ENCODE measurements at regions not wholly inside any gene's neighbourhood (a gene's known extent, or its start where the extent isn't known, plus 50 kb on each side); places are given as distances from the start of the nearest gene placed in this dataset.

DNA sequence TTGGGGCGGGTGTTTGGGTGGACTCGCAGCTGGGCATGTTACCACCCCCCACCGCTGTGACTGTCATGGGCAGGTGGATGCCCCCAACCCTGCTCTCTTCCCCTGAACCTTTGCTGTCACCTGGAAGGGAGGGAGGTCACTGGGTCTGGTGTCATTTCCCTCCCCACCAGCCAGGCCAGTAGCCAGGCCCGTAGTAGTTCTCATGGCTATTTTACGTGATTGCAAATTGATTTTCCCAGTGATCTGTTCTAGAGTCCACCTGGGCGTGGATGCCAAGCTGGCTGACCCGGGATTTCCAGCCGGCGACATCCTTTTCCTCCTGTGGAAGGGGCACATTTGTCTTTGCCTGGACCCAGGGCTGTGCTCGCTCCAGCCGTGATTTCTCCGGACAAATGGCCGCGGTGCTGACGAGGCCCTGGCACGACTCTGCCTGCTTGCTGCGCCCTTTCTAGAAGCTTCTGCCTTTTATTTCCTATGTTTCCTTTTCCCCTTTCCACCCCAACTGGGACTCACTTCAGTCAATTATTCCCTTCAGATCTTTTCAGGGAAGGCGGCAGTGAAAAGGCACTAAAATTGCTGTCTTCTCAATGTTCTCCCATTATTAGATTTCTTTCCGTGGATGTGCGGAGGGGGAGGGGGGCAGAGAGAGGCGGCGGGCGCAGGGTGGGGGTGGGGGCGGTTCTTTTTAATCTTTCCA lies 226.9 kb upstream of the CIBAR2 start:
- FAIRE-seq (no peak), ATAC-seq (no peak), DNase-seq (no peak)
- 88 to 89% methylated on average over 24 of the region's 24 CpGs for WGBS, 2 donors
- TF ChIP-seq, protein P1, sequence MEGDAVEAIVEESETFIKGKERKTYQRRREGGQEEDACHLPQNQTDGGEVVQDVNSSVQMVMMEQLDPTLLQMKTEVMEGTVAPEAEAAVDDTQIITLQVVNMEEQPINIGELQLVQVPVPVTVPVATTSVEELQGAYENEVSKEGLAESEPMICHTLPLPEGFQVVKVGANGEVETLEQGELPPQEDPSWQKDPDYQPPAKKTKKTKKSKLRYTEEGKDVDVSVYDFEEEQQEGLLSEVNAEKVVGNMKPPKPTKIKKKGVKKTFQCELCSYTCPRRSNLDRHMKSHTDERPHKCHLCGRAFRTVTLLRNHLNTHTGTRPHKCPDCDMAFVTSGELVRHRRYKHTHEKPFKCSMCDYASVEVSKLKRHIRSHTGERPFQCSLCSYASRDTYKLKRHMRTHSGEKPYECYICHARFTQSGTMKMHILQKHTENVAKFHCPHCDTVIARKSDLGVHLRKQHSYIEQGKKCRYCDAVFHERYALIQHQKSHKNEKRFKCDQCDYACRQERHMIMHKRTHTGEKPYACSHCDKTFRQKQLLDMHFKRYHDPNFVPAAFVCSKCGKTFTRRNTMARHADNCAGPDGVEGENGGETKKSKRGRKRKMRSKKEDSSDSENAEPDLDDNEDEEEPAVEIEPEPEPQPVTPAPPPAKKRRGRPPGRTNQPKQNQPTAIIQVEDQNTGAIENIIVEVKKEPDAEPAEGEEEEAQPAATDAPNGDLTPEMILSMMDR (IDR thresholded peaks at IDR 0.05): no peak
- no peaks in the 10 kb centered on the region for H3K36me3 ChIP-seq
- intact Hi-C loops (cut with DNase I): no loop called here
- no peaks in the 10 kb centered on the region for H3K9me3 ChIP-seq
- no peak overlapping the region for H3K4me3 ChIP-seq
- H3K27ac ChIP-seq: no peak overlapping the region
- H3K4me1 ChIP-seq: peaks cover 8 to 14% (median 12%) of the 10 kb centered on the region in 3 donors
- no peaks in the 10 kb centered on the region for H3K27me3 ChIP-seq

DNA sequence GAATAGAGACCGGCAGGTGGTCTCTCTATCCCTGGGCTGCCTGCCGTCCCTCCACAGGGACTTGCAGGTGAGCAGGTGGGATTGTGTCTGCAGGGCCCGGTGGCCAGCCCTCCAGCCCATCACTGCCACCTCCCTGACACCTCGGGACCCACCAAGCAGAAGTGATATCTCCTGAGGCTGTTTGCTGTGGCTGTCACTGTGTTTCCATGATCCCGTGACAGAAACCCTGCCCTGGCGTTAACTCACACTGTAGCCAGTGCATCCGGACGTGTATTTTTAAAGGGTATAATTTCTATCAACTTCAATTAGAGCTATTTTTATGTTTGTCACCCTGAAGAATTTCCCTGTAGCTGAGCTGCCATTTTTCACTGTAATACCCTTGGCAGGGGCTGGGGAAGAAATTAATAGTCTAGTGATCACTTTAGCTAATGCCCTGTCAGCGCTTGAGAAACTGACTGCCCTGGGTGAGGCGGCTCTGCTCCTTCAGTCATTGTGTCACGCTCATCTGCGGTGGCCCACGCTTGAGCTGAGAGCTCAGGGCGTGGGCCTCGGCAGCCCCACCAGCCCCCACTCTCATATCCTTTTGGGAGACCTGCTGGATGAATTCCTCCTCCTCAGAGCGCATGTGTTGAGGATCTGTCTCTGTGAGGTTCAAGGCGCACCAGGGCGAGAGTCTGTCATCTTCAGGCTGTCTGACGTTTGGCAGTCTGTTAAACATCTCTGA lies 229.9 kb upstream of the CIBAR2 start:
- no peaks in the 10 kb centered on the region for H3K27me3 ChIP-seq
- TF ChIP-seq, protein P1 (IDR thresholded peaks at IDR 0.05): no peak
- H3K4me1 ChIP-seq: no peaks in the 10 kb centered on the region
- H3K27ac ChIP-seq: no peak overlapping the region
- WGBS, 2 donors: 89 to 90% methylated on average over 19 of the region's 19 CpGs
- no peaks in the 10 kb centered on the region for H3K9me3 ChIP-seq
- H3K36me3 ChIP-seq: no peaks in the 10 kb centered on the region
- intact Hi-C loops (cut with DNase I): no loop called here
- DNase-seq: no peak
- no peak for FAIRE-seq
- no peak for ATAC-seq
- H3K4me3 ChIP-seq: no peak overlapping the region

DNA sequence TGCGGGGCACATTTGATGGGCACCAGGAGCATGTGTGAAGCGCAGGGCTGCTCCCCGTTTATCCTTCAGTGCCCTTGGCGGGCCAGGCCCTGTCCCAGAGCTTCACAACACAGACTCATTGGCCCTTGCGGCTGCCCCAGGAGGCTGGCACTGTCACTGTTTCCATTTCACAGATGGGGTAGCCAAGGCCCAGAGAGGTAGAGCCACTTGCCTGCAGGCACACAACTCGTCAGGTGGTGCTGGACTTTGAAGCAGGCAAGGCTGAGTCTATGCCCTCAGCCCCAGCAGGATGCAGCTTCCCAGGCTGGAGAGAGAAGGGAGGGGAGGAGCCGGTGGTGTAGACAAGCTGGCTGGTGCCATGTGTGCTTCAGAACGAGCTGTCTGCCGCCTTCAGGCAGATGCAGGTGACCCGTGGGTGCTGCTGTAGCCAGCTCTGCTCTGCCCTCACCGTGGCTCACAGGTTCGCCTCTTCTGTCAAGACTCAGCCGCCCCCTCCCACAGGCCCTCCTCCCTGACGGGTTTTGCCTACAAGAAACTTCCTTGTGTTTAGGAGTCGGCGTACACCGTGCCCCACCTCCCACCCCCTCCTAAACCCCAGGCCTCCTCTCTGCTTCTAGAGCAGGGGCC lies 232.3 kb upstream of the CIBAR2 start:
- TF ChIP-seq, protein P1 (IDR thresholded peaks at IDR 0.05): no peak
- no peak overlapping the region for H3K27ac ChIP-seq
- ATAC-seq (no peak), FAIRE-seq (no peak), DNase-seq (no peak)
- H3K4me3 ChIP-seq: no peak overlapping the region
- 89 to 91% methylated on average over 17 of the region's 17 CpGs for WGBS, 2 donors
- H3K9me3 ChIP-seq: no peaks in the 10 kb centered on the region
- peaks cover 0 to 3% (median 2%) of the 10 kb centered on the region in 3 donors for H3K4me1 ChIP-seq
- no peaks in the 10 kb centered on the region for H3K36me3 ChIP-seq
- intact Hi-C loops (cut with DNase I): no loop called here
- H3K27me3 ChIP-seq: no peaks in the 10 kb centered on the region

DNA sequence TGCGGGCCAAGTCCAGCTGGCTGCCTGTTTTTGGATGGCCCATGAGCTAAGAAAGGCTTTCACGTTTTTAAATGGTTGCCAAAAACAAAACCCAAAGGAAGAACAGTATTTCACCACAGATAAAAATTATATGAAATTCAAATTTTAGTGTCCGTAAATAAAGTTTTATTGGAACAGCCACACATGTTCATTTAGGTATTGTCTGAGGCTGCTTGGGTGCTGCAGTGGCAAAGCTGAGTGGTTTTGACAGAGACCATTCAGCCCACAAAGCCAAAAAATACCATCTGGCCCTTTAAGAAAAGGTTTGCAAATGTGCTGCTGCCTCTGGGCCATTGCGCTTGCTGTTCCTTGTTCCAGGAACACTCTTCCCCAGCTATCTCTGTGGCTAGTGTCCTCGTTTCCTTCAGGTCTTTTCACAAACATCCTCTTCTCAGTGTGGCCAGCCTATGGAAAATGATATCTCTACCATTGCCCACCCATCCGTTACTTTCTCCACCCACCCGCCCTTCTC lies 232.9 kb upstream of the CIBAR2 start:
- 70 to 88% methylated on average over 7 of the region's 7 CpGs for WGBS, 2 donors
- DNase-seq: no peak
- FAIRE-seq: no peak
- Histone ChIP-seq H3K27me3 (no peaks in the 10 kb centered on the region), H3K36me3 (no peaks in the 10 kb centered on the region), H3K4me3 (no peak overlapping the region), H3K27ac (no peak overlapping the region), H3K9me3 (no peaks in the 10 kb centered on the region), H3K4me1 (peaks cover 2 to 8% (median 6%) of the 10 kb centered on the region in 3 donors)
- ATAC-seq: no peak
- TF ChIP-seq, protein P1 (IDR thresholded peaks at IDR 0.05): no peak
- intact Hi-C loops (cut with DNase I): no loop called here

Measured in pancreas (tissue), 10 donors.